H1 (cell line): ENCODE measurements at regions not wholly inside any gene's neighbourhood (a gene's known extent, or its start where the extent isn't known, plus 50 kb on each side); places are given as distances from the start of the nearest gene placed in this dataset.

Experiments used
- CHD7 ChIP-seq: fragments of 300-600 bp; sonication (generic); IDR thresholded peaks from 2 replicates; pipeline ENCODE4 v1.7.1; 2012; ENCODE audit warnings: low read length, moderate library complexity, mild to moderate bottlenecking, inconsistent platforms; ENCODE audit not compliant: insufficient replicate concordance
- RXRA ChIP-seq: IDR thresholded peaks from 2 replicates; pipeline ENCODE4 v1.6.1; 2011; ENCODE audit warnings: low read depth, mild to moderate bottlenecking, low read length, moderate library complexity; ENCODE audit not compliant: insufficient read depth
- TEAD4 ChIP-seq: IDR thresholded peaks from 2 replicates; pipeline ENCODE4 v1.6.1; 2012; ENCODE audit warnings: low read depth, low read length, inconsistent platforms, mixed read lengths

DNA sequence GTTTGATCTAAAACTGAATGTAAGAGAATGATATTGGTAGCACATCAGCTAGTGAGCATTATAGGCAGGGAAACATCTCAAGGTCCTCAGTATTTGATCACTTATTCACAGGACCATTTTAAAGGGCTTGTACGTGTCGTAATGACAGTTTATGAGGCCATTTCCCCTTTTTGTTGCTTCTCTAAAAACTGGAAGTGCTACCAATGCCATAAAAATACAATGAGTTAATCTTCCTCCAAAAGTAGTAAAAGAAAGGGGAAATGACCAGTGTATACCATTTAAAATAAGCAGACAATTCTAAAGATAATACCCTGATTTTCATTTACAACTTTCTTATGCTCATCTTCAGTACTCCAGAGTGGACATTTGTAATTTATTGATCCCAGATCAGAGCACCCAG, 285.8 kb upstream of the PCSK5 start (continued):
- no peak for TF ChIP-seq CHD7
- TF ChIP-seq RXRA: no peak
- TF ChIP-seq TEAD4: no peak
